Activated naive CD8-positive, alpha-beta T cell treated with anti-CD3 and anti-CD28 coated beads for 36 hours (primary cell): ENCODE measurements at regions not wholly inside any gene's neighbourhood (a gene's known extent, or its start where the extent isn't known, plus 50 kb on each side); places are given as distances from the start of the nearest gene placed in this dataset.

Source experiments
- DNase-seq: peaks from one replicate; pipeline ENCODE4 v3.0.0; 2021
- H3K27ac Mint-ChIP-seq: one replicate; pipeline ENCODE4 v1.8.0; 2022; ENCODE audit warnings: mild to moderate bottlenecking, moderate library complexity, mixed read lengths
- H3K27me3 Mint-ChIP-seq: one replicate; pipeline ENCODE4 v1.8.0; 2022; ENCODE audit warnings: mild to moderate bottlenecking, mixed read lengths
- H3K36me3 Mint-ChIP-seq: one replicate; pipeline ENCODE4 v1.8.0; 2021; ENCODE audit warnings: mild to moderate bottlenecking, mixed read lengths
- H3K4me1 Mint-ChIP-seq: one replicate; pipeline ENCODE4 v1.8.0; 2021; ENCODE audit warnings: mixed read lengths
- H3K4me3 Mint-ChIP-seq: one replicate; pipeline ENCODE4 v1.8.0; 2022; ENCODE audit warnings: mild to moderate bottlenecking, moderate library complexity, mixed read lengths
- H3K9me3 Mint-ChIP-seq: one replicate; pipeline ENCODE4 v1.8.0; 2022; ENCODE audit warnings: mixed read lengths

- no peak overlapping the region for H3K27ac Mint-ChIP-seq
- H3K36me3 Mint-ChIP-seq, result no peaks in the 10 kb centered on the region
- no peaks in the 10 kb centered on the region for H3K9me3 Mint-ChIP-seq
- H3K4me1 Mint-ChIP-seq, result peaks cover 7% of the 10 kb centered on the region
- no peak overlapping the region for H3K4me3 Mint-ChIP-seq
- no peaks in the 10 kb centered on the region for H3K27me3 Mint-ChIP-seq
- DNase-seq, result no peak
Measured at GRCh38 chr5:109958082-109958481, 268.4 kb downstream of the MAN2A1 start.

- no peak for DNase-seq
- H3K4me3 Mint-ChIP-seq, result no peak overlapping the region
- peaks cover 12% of the 10 kb centered on the region for H3K4me1 Mint-ChIP-seq
- H3K27me3 Mint-ChIP-seq, result no peaks in the 10 kb centered on the region
- H3K27ac Mint-ChIP-seq, result no peak overlapping the region
- no peaks in the 10 kb centered on the region for H3K36me3 Mint-ChIP-seq
- no peaks in the 10 kb centered on the region for H3K9me3 Mint-ChIP-seq
Measured at GRCh38 chr5:109959652-109960051, 269.9 kb downstream of the MAN2A1 start.

- H3K4me1 Mint-ChIP-seq, result peaks cover 15% of the 10 kb centered on the region
- DNase-seq, result no peak
- H3K9me3 Mint-ChIP-seq, result no peaks in the 10 kb centered on the region
- H3K27ac Mint-ChIP-seq, result no peak overlapping the region
- no peak overlapping the region for H3K4me3 Mint-ChIP-seq
- H3K36me3 Mint-ChIP-seq, result no peaks in the 10 kb centered on the region
- H3K27me3 Mint-ChIP-seq, result no peaks in the 10 kb centered on the region
Measured at GRCh38 chr5:109961751-109962150, 272.0 kb downstream of the MAN2A1 start.

GRCh38 chr5:109962882-109963603 is 273.3 kb downstream of the MAN2A1 start:
- Mint-ChIP-seq H3K27me3 (no peaks in the 10 kb centered on the region), H3K4me1 (peaks cover 15% of the 10 kb centered on the region), H3K9me3 (no peaks in the 10 kb centered on the region)

GRCh38 chr5:109964136-109964535 is 274.4 kb downstream of the MAN2A1 start:
- Mint-ChIP-seq H3K27ac (no peak overlapping the region), H3K27me3 (no peaks in the 10 kb centered on the region), H3K9me3 (no peaks in the 10 kb centered on the region), H3K36me3 (no peaks in the 10 kb centered on the region), H3K4me3 (no peak overlapping the region), H3K4me1 (peaks cover 14% of the 10 kb centered on the region)
- no peak for DNase-seq

More at GRCh38 chr5:109962882-109963603, 273.3 kb downstream of the MAN2A1 start:
- Mint-ChIP-seq H3K4me3 (no peak overlapping the region), H3K27ac (no peak overlapping the region), H3K36me3 (no peaks in the 10 kb centered on the region)
- DNase-seq, result no peak

GRCh38 chr5:109965634-109966033 is 275.9 kb downstream of the MAN2A1 start:
- peaks cover 14% of the 10 kb centered on the region for H3K4me1 Mint-ChIP-seq
- H3K36me3 Mint-ChIP-seq, result no peaks in the 10 kb centered on the region
- no peak overlapping the region for H3K4me3 Mint-ChIP-seq
- no peak overlapping the region for H3K27ac Mint-ChIP-seq
- H3K27me3 Mint-ChIP-seq, result no peaks in the 10 kb centered on the region
- H3K9me3 Mint-ChIP-seq, result no peaks in the 10 kb centered on the region
- no peak for DNase-seq

GRCh38 chr5:109971968-109972367 is 282.2 kb downstream of the MAN2A1 start:
- Mint-ChIP-seq H3K4me1 (peaks cover 12% of the 10 kb centered on the region), H3K9me3 (peaks cover 2% of the 10 kb centered on the region), H3K27me3 (no peaks in the 10 kb centered on the region), H3K27ac (no peak overlapping the region), H3K4me3 (no peak overlapping the region), H3K36me3 (no peaks in the 10 kb centered on the region)
- DNase-seq, result no peak

- H3K4me1 Mint-ChIP-seq, result peaks cover 2% of the 10 kb centered on the region
- no peaks in the 10 kb centered on the region for H3K9me3 Mint-ChIP-seq
- no peaks in the 10 kb centered on the region for H3K27me3 Mint-ChIP-seq
- no peak overlapping the region for H3K27ac Mint-ChIP-seq
- H3K4me3 Mint-ChIP-seq, result no peak overlapping the region
- H3K36me3 Mint-ChIP-seq, result no peaks in the 10 kb centered on the region
- no peak for DNase-seq
Measured at GRCh38 chr5:109981979-109982378, 292.3 kb downstream of the MAN2A1 start.

GRCh38 chr5:109982966-109983534 is 293.3 kb downstream of the MAN2A1 start:
- Mint-ChIP-seq H3K27ac (no peak overlapping the region), H3K36me3 (no peaks in the 10 kb centered on the region), H3K4me1 (peaks cover 5% of the 10 kb centered on the region), H3K9me3 (no peaks in the 10 kb centered on the region), H3K27me3 (no peaks in the 10 kb centered on the region), H3K4me3 (no peak overlapping the region)
- DNase-seq, result no peak

- Mint-ChIP-seq H3K9me3 (no peaks in the 10 kb centered on the region), H3K4me1 (peaks cover 5% of the 10 kb centered on the region), H3K27me3 (no peaks in the 10 kb centered on the region), H3K27ac (no peak overlapping the region), H3K36me3 (no peaks in the 10 kb centered on the region), H3K4me3 (no peak overlapping the region)
- no peak for DNase-seq
Measured at GRCh38 chr5:109986726-109987125, 297.0 kb downstream of the MAN2A1 start.

GRCh38 chr5:109987355-109987754 is 297.6 kb downstream of the MAN2A1 start:
- Mint-ChIP-seq H3K4me1 (peaks cover 5% of the 10 kb centered on the region), H3K27ac (no peak overlapping the region), H3K36me3 (no peaks in the 10 kb centered on the region), H3K9me3 (no peaks in the 10 kb centered on the region), H3K27me3 (no peaks in the 10 kb centered on the region), H3K4me3 (no peak overlapping the region)
- DNase-seq, result no peak

GRCh38 chr5:109987970-109988369 is 298.2 kb downstream of the MAN2A1 start:
- no peak for DNase-seq
- H3K4me1 Mint-ChIP-seq, result peaks cover 5% of the 10 kb centered on the region
- no peaks in the 10 kb centered on the region for H3K27me3 Mint-ChIP-seq
- H3K9me3 Mint-ChIP-seq, result no peaks in the 10 kb centered on the region
- H3K27ac Mint-ChIP-seq, result no peak overlapping the region
- no peaks in the 10 kb centered on the region for H3K36me3 Mint-ChIP-seq
- H3K4me3 Mint-ChIP-seq, result no peak overlapping the region

- peaks cover 5% of the 10 kb centered on the region for H3K4me1 Mint-ChIP-seq
- no peak overlapping the region for H3K27ac Mint-ChIP-seq
- H3K27me3 Mint-ChIP-seq, result no peaks in the 10 kb centered on the region
Measured at GRCh38 chr5:109989161-109989560, 299.4 kb downstream of the MAN2A1 start.

GRCh38 chr5:109989994-109990722 is 300.4 kb downstream of the MAN2A1 start:
- Mint-ChIP-seq H3K27me3 (no peaks in the 10 kb centered on the region), H3K27ac (no peak overlapping the region), H3K9me3 (no peaks in the 10 kb centered on the region), H3K4me3 (no peak overlapping the region), H3K4me1 (peaks cover 5% of the 10 kb centered on the region), H3K36me3 (no peaks in the 10 kb centered on the region)
- DNase-seq, result no peak

More at GRCh38 chr5:109989161-109989560, 299.4 kb downstream of the MAN2A1 start:
- no peak for DNase-seq
- no peak overlapping the region for H3K4me3 Mint-ChIP-seq
- H3K36me3 Mint-ChIP-seq, result no peaks in the 10 kb centered on the region
- H3K9me3 Mint-ChIP-seq, result no peaks in the 10 kb centered on the region

- Mint-ChIP-seq H3K4me1 (peaks cover 5% of the 10 kb centered on the region), H3K36me3 (no peaks in the 10 kb centered on the region), H3K27me3 (no peaks in the 10 kb centered on the region), H3K27ac (no peak overlapping the region), H3K9me3 (no peaks in the 10 kb centered on the region), H3K4me3 (no peak overlapping the region)
- DNase-seq, result no peak
Measured at GRCh38 chr5:109990723-109991359, 301.1 kb downstream of the MAN2A1 start.
